ENCODE measurements at regions not wholly inside any gene's neighbourhood (a gene's known extent, or its start where the extent isn't known, plus 50 kb on each side); places are given as distances from the start of the nearest gene placed in this dataset.

DNA sequence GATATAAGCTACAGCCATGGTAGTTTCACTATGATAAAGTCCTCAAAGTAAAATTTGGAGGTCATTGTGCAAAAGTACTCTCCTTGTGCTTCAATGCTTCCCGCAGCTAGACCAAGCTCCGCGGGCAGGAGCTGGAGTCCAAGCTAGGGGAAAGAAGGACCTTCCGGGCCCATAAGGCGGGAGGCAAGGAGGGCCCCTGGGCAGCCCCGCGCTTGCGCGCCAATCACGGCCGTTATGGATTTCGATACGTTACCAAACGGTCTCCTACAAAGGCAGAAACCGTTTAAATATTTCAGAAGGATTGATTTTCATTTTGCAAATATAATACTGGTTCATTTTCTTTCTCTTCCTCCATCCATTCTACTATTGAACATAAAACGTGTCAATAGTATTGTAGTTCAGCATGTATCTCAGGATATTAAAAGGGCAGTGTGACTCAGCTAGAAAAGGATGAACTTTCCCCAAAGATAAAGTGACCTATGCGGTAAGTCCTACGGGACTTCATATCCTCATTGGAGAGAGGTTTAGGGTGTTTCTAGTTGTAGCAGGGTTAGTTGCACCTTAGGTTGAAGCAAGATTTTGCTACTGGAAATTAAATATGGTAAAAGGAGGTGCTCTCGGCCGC is 128.0 kb downstream of the KIF20B start:
- DNase-seq (ENCODE audit: low read depth): no peak

DNA sequence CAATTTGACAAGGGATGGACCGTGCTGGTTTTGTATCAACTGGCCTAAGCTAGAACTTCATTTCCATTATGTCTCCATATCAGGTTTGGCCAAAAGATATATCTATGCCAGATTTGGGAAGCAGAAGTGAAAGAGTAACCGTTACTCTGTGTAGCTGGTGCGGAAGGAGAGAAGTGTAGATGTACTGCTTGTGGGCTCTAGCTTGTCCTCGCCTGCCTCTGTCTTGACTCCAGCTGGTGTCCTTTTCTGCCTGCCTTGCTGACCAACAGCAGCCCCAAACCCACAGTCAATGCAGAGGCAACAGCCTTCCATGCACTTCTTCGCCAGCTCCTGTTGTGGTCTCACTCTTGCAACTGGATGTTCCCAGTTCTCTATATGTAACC is 128.5 kb downstream of the KIF20B start:
- DNase-seq (ENCODE audit: low read depth): no peak

DNA sequence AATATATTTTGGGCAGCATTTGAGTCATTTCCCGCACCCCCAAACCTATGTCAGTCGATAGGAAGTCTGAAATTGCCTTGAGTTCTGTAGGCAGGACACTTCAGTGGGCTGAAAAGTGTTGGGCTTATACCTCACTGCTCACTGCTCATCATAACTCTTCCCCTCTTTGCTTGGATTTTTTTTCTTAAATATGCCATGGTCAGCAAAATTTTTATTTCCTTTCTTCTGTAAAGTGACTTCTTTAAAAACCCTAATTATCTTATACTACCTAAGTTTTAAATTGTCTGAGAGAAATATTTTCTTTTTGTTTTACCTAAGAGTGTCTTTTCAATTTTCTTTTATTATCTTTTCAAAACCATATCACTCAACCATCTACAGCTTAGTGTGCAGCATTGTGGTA is 129.2 kb downstream of the KIF20B start:
- no peak for DNase-seq (ENCODE audit: low read depth)

DNA sequence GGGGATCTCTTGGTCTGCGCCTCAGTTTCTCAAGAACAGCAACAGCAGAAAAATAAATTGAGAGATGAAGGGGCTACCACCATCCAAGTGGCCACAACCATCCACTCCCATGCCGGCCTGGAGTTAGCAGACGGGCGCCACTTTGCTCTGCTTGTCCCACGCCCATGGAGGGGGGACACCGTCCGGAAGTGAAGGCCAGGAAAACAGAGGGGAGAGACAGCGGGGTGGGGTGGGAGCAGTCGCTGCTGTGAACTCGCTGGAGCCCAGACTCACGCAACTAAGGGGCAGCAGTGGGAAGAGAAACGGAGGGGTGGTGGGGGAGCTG is 135.4 kb downstream of the KIF20B start:
- DNase-seq (ENCODE audit: low read depth): no peak

DNA sequence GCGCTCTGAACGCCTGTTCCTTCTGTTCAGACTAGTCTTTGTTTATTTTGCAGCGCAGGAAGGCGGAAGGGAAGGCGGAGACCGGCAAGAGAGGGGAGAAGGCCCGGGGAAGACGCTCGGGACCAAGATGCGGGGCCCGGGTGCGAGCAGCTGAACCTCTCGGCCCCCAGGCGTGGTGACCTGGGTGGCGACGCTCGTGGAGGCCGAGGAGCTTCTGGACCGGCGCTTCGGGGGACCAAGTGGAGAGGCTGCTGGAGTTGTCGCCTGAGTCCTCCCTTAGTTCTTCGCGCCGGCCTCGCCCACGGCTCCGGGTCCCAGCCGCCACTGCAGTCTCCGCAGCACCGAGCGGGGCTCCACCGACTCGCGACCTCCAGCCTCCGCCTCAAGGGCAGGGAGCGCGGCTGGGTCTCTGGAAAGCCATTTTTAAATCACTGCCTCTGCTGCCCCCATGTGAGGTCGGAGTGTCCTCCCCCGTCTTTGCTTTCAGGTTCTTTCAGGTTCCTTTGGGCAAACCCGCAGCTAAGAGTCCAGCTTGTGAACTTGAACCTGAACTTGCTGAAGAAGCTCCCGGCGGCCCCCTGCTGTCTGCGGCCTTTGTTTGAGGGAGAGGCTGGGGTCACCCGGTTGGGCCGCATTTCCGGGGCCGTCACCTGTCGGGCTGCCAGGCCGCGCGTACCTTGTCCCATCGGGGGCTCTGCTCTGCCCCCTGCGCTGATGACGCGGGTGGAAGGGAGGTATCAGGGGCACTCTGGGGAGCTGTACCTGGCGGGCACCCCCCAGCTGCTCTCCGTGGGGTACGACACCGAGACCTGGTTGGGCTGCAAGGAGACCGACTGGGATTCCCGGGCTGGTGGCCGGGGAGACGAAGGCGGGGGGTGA is 136.0 kb downstream of the KIF20B start:
- peak; percentile 8 for DNase-seq (ENCODE audit: low read depth)

DNA sequence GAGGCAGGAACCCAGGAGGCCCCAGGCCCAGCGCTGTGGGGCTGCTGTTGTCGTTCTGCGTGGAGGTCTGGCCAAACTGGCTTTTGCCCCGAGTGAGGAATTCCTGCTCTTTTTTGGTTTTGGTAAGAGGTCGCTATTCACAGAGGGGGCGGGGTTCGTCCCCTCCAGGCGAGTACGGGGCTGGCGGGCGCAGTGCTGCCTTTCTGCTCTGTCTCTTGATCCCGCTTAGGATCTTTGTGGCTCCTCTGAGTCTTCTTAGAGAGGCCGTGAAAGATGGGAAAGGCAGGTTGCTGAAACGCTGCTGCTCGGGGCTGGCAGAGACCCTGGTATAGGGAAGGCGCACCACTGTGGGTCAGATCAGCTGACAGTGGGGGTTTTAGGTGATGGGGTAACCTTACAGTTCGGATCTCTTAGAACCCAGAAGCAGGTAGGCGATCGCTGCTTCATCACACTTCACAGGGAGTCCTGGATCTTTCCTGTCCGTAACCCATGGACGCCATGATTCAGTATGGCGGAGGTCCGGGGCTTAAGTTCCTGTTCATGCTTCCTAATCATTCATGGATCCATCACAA is 136.7 kb downstream of the KIF20B start:
- DNase-seq (ENCODE audit: low read depth): no peak

DNA sequence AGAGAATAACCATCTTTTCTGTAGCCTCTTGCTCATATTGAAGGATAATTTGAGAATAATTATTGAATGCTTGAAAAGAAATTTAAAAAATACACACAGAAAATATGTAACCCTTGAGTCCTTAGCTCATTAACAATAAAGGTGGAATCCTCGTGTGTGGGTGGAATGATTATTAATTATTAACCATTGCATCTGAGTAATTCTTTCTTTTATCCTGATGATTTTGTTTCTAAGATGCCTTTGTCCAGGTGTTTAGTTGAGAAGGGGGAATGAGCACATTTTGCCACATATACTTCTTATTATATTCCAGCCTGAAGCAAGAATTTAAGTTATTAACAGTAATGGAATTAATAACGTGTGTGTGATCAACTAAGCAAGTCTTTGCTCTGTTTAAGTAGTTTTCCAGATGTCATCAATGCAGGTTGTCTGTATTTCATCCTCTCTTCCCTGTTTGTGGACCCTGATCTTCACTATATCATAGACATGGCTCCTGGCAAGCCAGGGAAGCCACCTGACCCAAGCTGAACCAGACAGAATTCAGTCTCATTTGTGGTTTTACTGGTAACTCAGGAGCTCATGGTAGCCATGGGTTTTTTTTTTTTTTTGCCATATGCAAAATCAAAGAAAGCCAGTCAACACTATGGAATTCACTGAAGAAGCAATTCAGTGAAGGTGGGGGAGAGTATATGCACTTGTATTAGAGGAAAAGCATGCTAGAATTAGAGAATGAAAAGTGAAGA is 144.3 kb downstream of the KIF20B start:
- no peak for DNase-seq (ENCODE audit: low read depth)

DNA sequence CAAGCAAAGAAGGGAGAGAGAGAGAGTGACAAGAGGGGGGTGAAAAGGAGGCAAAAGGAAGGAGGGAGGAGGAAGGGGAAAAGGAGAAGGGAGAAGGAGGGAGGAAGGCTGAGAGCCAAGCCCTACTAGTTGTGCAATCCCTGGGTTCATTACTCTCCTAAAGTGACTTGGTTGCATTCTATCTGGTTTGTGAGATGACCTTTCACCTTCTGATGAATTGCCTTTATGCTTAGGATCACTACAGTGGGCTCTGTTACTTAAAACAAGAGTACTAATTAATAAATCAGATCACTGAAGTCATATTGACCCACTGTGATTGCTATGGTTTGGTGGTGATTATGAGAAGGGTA is 144.9 kb downstream of the KIF20B start:
- DNase-seq (ENCODE audit: low read depth): no peak

DNA sequence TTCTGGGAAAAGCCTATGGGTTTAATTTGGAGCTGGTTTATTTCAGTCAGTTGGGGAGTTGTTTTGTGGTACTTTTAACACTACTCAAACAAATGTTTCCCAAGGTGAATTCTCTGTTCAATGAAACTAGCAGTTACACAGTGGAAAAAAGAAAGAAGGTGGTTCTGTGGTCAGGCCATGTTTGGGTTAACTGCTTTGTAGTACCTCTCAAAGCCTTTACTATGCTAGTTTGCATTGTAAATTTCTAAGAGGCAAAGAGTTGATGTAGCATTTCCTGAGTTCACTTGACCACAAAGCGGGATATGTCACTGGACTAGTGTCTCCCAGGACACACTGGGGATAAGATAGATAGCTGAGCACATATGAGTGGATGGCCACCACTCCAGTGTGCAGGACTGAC is 145.4 kb downstream of the KIF20B start:
- DNase-seq (ENCODE audit: low read depth): no peak

DNA sequence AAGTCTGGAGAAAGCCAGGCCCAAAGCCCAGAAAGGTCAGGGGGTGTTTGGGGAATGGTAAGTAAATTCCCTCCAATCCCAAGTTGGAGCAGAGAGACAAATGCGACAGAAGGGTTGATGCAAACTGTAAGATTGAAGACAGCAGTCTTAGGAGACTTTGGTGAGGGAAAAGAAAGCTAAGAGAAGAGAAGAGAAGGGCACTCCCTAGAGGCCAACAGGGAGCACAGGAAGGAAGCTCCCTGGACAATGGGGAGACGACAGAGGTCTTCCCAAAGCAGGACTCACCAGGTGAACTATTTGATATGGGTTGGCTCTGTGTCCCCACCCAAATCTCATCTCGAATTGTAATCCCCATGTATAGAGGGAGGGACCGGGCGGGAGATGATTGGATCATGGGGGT is 151.5 kb downstream of the KIF20B start:
- no peak for DNase-seq (ENCODE audit: low read depth)

DNA sequence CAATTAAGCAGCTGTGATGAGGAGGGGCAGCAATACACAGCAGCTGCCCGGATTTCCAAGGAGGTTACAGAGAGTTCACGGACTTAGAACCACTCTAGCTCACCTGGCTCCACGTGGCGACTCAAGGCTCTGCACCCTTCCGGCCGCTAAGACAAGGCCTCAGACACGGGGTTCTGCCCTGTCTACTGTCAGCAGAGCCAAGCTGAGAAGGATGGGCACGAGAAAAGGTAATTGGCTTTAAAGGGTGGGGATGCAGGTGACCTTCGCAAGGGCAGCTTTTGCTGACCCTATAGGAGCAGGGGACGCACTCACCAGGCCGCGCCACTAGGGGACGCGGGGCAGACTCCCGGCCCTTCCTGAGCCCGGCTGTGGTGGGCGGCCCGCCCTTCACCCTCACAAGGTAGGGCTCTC is 152.4 kb downstream of the KIF20B start:
- DNase-seq (ENCODE audit: low read depth): no peak

DNA sequence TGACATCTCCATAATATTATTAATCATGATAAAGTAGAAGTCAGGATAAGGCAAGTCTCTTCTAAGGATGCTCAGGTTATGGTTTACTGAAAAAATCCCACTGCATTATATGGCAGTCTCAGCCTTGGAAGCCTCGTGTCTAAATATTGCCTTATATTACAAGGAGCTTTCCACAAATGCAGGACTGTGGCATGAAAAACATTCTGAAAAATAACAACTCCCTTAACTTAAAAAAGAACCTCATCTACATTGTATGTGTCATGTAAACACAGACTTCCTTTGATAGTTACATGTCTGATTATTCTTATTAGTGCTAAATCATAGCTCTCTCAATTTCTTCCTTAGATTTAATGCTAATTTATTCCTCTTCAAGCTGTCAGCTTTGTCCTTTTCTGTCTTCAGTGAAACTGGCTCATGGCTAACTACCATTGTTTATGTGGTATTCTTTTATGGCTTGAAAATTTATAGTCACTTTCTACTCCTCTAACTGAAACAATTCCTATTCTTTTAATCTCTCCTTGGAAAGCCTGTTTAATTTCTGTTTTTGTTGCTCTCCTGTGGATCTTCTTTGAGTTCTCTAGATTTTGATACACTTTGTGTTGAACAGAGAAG is 156.1 kb downstream of the KIF20B start:
- DNase-seq (ENCODE audit: low read depth): no peak

DNA sequence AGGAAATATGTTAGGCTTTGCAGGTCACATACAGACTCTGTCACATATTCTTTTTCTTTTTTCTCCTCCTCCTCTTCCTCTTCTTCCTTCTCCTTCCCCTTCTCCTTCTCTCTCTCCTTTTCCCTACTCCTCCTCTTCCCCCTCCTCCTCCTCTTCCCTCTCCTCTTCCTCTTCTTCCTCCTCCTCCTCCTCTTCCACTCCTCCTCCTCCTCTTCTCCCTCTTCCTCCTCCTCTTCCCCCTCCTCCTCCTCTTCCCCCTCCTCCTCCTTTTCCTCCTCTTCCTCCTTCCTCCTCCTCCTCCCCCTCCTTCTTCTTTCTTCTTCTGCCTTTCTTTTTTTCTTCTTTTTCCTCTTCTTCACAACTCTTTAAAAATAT is 159.8 kb downstream of the KIF20B start:
- no peak for DNase-seq (ENCODE audit: low read depth)

DNA sequence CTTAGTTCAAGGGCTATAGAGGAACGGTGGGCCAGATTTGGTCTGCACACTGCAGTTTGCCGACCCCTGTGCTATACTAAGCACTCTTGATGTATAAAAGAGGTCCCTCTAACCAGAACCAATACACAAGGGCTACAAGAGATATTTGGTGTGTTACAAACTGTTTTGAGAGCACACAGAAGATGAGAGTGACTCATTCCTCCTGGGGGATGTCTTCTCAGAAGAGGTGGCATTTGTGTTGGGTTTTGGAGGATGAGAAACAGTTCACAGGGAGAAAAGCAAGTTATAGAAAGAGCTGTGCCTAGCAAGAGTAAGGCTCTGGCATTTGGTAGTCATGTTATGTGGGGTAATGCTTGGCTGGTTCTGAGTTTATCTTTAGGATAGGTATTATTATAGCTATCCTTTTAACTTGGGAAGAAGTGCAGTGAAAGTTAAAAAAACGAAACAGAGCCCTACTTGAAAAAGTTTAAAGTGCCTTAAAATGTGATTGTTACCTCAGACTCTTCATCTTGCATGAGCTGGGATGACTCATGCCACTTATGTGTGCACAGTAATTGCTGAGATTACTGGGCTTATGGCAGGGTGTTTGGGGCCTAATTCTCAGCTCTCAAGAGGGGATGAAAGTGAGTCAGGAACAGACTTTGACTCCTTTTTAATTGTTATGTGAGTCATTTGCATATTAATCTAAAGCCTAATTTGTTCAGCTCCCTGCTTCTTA is 160.4 kb downstream of the KIF20B start:
- DNase-seq (ENCODE audit: low read depth): no peak

DNA sequence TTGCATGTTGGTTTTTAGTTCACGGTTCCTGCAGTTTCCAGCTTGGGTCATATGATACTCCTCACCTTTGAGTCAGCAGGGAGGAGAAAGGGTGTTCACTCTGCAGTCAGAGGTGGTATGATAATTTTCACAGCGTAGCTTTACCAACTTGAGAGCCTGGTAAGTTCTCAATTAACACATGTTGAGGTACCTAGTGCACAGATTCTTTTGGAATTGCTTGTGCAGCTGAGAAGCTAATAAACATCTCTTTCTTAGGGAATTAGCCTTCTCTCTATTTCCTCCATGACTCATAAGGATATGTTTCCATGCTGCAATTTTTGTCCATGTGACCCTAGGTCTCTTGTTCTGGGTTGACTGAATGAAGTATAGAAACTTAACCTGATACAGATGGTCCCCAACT is 166.6 kb downstream of the KIF20B start:
- DNase-seq (ENCODE audit: low read depth): no peak

DNA sequence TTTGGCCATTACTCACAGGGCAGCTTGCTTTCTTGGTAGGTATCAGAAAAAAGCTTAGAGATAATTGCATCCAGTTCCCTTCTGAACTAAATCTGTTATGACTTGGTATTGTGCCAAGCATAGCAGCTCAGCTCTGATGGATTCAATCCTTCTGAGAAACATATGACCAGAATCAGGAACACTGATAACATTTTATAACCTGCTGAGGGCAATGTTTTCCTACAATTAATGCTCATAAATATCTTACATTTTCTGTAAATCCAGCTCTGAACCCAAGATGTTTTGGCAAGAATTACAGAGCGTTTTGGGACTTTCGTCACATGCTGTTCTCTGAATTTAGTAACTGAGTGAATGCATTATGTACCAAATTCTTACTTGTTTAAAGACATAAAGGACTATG is 167.8 kb downstream of the KIF20B start:
- no peak for DNase-seq (ENCODE audit: low read depth)

DNA sequence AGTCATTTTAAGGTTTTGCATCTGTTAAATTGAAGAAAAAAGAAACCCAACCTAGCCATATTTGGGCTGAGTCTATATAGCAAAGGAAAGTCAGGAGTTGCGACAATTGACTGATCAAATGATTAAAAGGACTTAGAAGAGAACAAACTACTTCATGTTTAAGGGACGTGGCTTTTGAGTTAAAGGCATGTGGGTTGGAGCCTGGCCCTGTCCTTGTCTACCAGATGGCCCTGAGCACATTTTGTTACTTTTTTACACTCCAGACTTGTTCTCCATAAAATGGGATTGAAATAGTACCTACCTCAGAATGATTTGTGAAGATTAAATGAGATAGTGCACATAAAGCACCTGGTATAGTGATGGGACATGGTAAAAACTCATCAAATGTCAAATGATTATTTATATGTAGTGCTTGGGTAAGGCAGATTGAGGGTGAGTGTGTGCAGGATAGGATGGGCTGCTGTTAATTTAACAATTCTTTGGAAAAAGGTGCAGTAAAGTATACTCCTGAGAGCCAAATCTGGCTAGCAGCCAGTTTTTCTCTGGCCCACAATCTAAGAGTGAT is 168.3 kb downstream of the KIF20B start:
- no peak for DNase-seq (ENCODE audit: low read depth)

DNA sequence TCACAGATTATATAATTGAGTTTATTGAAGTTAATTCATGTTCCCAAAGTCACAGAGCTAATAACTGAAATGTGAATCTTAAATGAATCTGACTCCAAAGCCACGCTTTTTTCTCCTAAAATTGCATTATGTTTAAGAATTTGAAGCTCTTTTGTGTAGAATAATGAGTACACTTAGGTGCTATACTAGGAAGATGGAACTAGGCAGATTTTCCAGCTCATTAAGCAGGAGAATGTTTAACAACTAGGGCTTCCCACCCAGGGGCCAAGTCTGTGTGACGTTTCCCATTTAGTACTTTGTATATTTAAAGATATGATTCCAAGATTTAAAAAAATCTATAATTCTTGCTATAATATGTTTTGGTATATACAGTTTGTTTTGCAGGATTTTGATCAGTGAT is 169.5 kb downstream of the KIF20B start:
- no peak for DNase-seq (ENCODE audit: low read depth)

DNA sequence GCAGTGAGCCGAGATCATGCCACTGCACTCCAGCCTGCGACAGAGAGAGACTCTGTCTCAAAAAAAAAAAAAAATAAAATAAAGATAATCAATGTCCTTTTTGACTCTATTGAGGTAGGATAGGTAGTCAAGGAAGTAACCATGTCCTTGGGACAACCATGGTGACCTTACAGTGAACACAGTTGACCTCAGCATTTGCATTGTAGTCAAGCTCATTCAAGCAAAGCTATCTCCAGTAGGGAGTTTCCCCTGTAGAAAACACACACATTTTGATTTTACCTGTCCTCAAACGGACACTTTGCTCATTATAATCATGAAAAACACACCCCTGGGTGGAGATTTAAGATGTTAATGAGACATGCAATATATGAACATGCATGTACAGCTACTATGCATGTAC is 171.7 kb downstream of the KIF20B start:
- DNase-seq (ENCODE audit: low read depth): no peak

DNA sequence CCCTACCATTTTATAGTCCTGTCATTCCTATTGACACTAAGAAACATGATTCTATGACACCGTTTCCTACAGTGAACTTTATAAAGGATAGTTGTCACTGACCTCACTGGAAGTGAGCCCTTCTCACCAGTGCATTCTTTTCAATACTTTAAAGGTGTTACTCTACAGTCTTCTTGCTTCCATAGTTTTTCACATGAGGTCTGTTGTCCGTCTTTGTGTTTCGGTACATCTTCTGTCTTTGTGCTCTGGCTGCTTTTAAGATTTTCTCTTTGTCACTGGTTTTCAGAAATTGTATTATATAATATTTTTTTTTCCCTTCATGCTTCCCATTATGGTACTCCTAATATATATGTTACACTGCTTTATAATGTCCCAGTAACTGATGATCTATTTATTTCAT is 174.2 kb downstream of the KIF20B start:
- DNase-seq (ENCODE audit: low read depth): no peak

DNA sequence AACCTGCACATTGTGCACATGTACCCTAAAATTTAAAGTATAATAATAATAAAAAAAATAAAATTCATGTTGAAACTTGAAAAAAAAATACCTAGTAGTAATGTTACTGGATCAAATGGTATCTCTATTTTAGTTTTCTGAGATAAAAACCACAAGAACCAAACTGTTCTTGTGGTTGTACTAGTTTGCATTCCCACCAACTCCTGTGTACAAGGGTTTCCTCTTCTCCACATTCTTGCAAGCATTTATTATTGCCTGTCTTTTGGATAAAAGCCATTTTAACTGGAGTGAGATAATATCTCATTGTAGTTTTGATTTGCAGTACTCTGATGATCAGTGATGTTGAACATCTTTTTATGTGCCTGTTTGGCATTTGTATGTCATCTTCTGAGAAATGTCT is 177.7 kb downstream of the KIF20B start:
- DNase-seq (ENCODE audit: low read depth): no peak

DNA sequence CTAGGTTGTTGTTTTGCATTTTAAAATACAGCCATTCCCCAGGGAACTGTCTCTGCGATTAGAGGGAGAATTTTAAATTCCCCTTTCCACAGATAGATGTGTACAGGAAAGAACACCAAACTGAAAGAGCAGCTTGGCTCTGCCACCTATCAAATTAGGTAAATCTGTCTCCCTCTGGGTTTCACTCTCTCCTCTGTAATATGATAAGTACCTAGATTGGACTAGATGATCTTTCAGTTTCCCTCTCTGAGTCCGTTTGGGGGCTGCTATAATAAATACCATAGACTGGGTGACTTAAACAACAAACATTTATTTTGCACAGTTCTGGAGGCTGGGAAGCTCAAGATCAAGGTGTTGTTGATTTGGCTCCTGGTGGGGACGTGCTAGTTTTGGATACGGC is 186.0 kb downstream of the KIF20B start:
- no peak for DNase-seq (ENCODE audit: low read depth)

Data from stimulated activated CD8-positive, alpha-beta memory T cell treated with anti-CD3 and anti-CD28 coated beads, Interleukin-15, amount 100 ng/mL, for 24 hours (primary cell).